HG03108 (cell line): ENCODE measurements at regions not wholly inside any gene's neighbourhood (a gene's known extent, or its start where the extent isn't known, plus 50 kb on each side); places are given as distances from the start of the nearest gene placed in this dataset.

Source experiments
- ATAC-seq: cut with Tn5 transposase; IDR thresholded peaks from one replicate; pipeline ENCODE4 v1.9.1; 2021; ENCODE audit warnings: moderate library complexity; ENCODE audit not compliant: unreplicated experiment

GRCh38 chr6:128827675-128828464, 55.1 kb upstream of the LAMA2 start:
- no peak for ATAC-seq

GRCh38 chr6:128826606-128827005, 56.3 kb upstream of the LAMA2 start:
- no peak for ATAC-seq

- no peak for ATAC-seq
These were observed 60.7 kb upstream of the LAMA2 start for GRCh38 chr6:128822271-128822670.

GRCh38 chr6:128821116-128821515, 61.8 kb upstream of the LAMA2 start:
- no peak for ATAC-seq

- ATAC-seq, result no peak
These were observed 74.1 kb upstream of the LAMA2 start for GRCh38 chr6:128808856-128809255.

- no peak for ATAC-seq
These were observed 75.4 kb upstream of the LAMA2 start for GRCh38 chr6:128807577-128807976.

- no peak for ATAC-seq
These were observed 76.7 kb upstream of the LAMA2 start for GRCh38 chr6:128806261-128806660.

- ATAC-seq, result no peak
These were observed 79.0 kb upstream of the LAMA2 start for GRCh38 chr6:128803911-128804310.

GRCh38 chr6:128801621-128802020, 81.3 kb upstream of the LAMA2 start:
- no peak for ATAC-seq

- ATAC-seq, result no peak
These were observed 98.7 kb upstream of the LAMA2 start for GRCh38 chr6:128784266-128784665.

GRCh38 chr6:128768187-128768586, 114.8 kb upstream of the LAMA2 start:
- no peak for ATAC-seq

GRCh38 chr6:128767705-128768104, 115.2 kb upstream of the LAMA2 start:
- ATAC-seq, result no peak

- ATAC-seq, result no peak
These were observed 115.8 kb upstream of the LAMA2 start for GRCh38 chr6:128767150-128767549.

GRCh38 chr6:128763599-128764300, 119.2 kb upstream of the LAMA2 start:
- ATAC-seq, result no peak

GRCh38 chr6:128759901-128760300, 123.0 kb upstream of the LAMA2 start:
- ATAC-seq, result no peak

- ATAC-seq, result no peak
These were observed 123.5 kb upstream of the LAMA2 start for GRCh38 chr6:128759447-128759846.

GRCh38 chr6:128757961-128758360, 125.0 kb upstream of the LAMA2 start:
- ATAC-seq, result no peak

GRCh38 chr6:128754658-128755256, 128.2 kb upstream of the LAMA2 start:
- ATAC-seq, result peak; percentile 97

GRCh38 chr6:128743974-128744765, 138.8 kb upstream of the LAMA2 start:
- ATAC-seq, result no peak

- ATAC-seq, result no peak
These were observed 140.0 kb upstream of the LAMA2 start for GRCh38 chr6:128742900-128743299.

- ATAC-seq, result no peak
These were observed 142.0 kb upstream of the LAMA2 start for GRCh38 chr6:128740951-128741350.
